ENCODE measurements at regions not wholly inside any gene's neighbourhood (a gene's known extent, or its start where the extent isn't known, plus 50 kb on each side); places are given as distances from the start of the nearest gene placed in this dataset.

GRCh38 chr4:58247792-58248191 is 1137.6 kb upstream of the IGFBP7 start:
- FAIRE-seq (no peak), DNase-seq (ENCODE audit: low spot score in 2 of 2) (no peak)

DNA sequence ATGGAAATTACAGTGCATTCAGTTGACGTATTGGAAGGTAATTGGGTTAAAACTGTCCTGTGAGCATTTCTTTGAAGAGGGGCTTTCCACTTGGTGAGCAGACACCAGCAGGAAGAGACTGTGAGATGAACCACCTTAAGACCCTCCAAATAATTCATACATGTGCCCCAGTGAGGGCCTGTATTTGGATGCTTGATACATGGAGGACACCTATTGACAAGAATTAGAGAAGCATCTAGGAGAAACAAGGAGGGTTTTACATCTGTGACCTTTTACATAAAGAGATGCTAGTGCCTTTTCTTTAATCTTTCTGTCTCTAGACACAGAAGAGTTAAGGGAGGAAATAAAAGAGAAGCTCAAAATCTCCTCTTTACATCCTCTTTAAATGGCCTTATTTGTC is 1115.3 kb upstream of the IGFBP7 start:
- FAIRE-seq (no peak), DNase-seq (ENCODE audit: low spot score in 2 of 2) (no peak)

DNA sequence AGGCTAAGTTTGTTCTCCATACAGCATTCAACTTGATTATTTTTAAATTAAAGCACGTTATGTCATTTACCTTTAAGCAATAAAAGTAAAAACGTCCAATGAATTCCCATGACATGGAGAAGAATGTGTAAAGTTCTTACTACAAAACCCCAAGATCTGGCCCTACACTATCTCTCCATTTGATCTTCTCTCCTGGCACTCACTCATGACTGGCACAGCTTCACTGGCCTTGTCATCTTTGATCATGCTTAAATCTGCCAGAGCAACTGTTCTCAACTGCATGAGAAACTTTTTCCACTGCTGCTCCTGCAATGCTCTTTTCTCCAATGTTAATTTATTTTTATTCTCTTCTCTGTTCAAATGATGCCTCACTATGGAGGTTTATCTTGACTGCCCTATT is 1109.0 kb upstream of the IGFBP7 start:
- DNase-seq (ENCODE audit: low spot score in 2 of 2): no peak
- FAIRE-seq: no peak

DNA sequence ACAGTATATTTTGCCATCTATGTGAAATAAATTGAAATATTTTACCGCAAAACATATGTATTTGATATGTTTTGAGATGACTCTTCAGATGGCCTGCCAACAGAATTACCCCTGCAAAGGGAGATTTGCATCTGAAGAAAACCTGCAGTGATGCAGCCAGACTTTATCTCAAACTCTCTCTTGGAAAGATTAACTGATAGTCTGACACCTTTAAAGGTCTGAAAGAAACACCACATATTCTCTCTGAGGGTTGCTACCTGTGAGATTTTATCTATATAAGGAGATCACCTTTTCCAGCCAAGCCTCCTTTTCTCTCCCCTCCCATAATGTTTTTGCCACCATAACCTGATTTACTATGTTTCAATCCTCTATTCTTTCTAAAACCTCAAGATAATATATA is 1106.3 kb upstream of the IGFBP7 start:
- FAIRE-seq (no peak), DNase-seq (ENCODE audit: low spot score in 2 of 2) (no peak)

DNA sequence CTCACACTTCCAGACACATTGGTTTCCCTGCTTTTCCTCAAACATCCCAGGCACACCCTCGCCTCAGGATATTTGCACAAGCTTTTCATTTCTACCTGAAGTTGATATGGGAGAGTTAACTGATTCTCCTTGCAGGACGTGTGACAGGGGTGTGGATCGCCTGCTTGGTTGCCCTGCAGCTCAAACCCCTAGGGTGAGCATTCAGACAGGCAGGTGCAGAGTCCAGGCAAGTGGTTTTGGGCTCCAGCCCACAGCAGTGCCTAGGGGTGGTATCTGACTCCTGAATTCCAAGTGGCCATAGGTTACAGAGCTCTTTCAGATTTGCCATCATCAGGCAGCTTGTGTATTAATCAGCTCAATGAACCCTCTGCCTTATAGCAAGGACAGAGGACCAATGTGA is 1104.2 kb upstream of the IGFBP7 start:
- DNase-seq (ENCODE audit: low spot score in 2 of 2) (no peak), FAIRE-seq (no peak)

- DNase-seq (ENCODE audit: low spot score in 2 of 2): no peak
- no peak for FAIRE-seq
These were observed 1099.4 kb upstream of the IGFBP7 start for GRCh38 chr4:58209551-58209950.

DNA sequence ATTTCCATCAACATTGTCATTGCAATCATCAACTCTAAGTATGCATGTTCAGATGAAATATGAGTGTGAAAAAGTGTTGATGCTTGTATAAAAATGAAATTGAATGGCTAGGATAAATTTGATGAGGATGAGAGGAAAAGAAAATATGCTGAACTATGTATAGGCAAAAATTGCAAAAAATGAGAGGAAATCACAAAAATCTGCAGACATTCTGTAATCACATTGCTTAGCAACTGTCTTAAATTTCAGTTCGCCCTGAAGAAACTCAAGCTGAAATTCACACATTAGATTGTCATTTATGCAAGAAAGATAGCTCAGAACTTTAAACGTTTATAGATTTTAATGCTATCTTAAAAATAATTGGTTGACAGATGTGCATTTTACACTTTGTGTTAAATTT is 1098.8 kb upstream of the IGFBP7 start:
- DNase-seq (ENCODE audit: low spot score in 2 of 2) (no peak), FAIRE-seq (no peak)

GRCh38 chr4:58205446-58206235 is 1095.5 kb upstream of the IGFBP7 start:
- DNase-seq (ENCODE audit: low spot score in 2 of 2): no peak
- no peak for FAIRE-seq

DNA sequence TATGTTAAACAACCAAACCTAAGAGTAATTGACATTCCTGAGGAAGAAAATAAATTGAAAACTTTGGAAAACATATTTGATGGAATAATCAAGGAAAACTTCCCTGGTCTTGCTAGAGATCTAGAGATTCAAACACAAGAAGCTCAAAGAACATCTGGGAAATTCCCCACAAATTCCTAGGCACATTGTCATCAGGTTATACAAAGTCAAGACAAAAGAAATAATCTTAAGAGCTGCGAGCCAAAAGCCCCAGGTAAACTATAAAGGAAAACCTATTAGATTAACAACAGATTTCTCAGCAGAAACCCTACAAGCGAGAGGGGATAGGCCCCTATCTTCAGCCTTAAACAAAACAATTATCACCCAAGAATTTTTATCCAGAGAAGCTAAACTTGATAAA is 1082.0 kb upstream of the IGFBP7 start:
- FAIRE-seq: no peak

GRCh38 chr4:58191109-58191508 is 1080.9 kb upstream of the IGFBP7 start:
- FAIRE-seq (no peak), DNase-seq (ENCODE audit: low spot score in 2 of 2) (no peak)

More for the DNA sequence above, 1082.0 kb upstream of the IGFBP7 start:
- no peak for DNase-seq (ENCODE audit: low spot score in 2 of 2)

- FAIRE-seq: no peak
- no peak for DNase-seq (ENCODE audit: low spot score in 2 of 2)
These were observed 1078.1 kb upstream of the IGFBP7 start for GRCh38 chr4:58188316-58188715.

DNA sequence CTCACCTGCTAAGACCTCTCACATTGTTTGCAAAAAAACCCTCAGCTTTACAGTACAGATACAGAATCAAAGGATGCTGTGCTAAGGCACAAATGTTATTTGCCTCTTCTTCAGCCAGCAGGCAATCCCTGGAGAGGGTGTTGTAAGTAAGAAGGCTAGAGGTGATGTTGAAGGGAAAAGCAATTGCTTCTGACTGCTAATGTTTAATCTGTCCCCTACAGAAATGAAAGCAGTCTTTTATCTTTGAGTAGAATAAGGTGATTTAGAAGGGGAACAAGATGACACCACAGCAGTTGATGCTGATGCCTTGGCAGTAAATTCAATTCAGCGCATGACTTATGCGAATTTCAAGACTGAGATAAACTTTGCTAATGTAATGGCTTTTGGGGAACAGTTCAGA is 1064.8 kb upstream of the IGFBP7 start:
- FAIRE-seq: no peak

GRCh38 chr4:58166490-58166889 is 1056.3 kb upstream of the IGFBP7 start:
- no peak for DNase-seq (ENCODE audit: low spot score in 2 of 2)
- no peak for FAIRE-seq

More for the DNA sequence above, 1064.8 kb upstream of the IGFBP7 start:
- no peak for DNase-seq (ENCODE audit: low spot score in 2 of 2)

GRCh38 chr4:58163156-58163555 is 1053.0 kb upstream of the IGFBP7 start:
- FAIRE-seq (no peak), DNase-seq (ENCODE audit: low spot score in 2 of 2) (no peak)

- DNase-seq (ENCODE audit: low spot score in 2 of 2): no peak
- no peak for FAIRE-seq
These were observed 1039.4 kb upstream of the IGFBP7 start for GRCh38 chr4:58149404-58150085.

DNA sequence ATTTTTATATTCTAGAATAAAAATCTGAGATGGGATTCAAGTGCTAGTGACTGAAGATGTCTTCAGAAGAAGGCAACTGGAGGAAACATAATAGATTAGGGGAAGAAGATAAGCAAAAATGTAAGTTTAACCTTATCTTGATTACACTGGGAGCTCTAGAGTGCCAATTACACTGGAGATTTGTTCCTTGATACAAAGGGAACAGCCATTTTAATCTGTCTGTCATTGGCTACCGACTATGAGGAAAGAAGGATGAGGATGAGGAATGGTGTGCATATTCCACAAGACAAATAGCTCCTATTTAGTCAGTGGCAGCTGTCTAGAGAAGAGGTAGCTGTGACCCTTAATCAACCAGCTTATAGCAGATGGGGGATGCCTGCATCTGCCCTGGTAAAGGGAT is 1034.5 kb upstream of the IGFBP7 start:
- FAIRE-seq (no peak), DNase-seq (ENCODE audit: low spot score in 2 of 2) (no peak)

DNA sequence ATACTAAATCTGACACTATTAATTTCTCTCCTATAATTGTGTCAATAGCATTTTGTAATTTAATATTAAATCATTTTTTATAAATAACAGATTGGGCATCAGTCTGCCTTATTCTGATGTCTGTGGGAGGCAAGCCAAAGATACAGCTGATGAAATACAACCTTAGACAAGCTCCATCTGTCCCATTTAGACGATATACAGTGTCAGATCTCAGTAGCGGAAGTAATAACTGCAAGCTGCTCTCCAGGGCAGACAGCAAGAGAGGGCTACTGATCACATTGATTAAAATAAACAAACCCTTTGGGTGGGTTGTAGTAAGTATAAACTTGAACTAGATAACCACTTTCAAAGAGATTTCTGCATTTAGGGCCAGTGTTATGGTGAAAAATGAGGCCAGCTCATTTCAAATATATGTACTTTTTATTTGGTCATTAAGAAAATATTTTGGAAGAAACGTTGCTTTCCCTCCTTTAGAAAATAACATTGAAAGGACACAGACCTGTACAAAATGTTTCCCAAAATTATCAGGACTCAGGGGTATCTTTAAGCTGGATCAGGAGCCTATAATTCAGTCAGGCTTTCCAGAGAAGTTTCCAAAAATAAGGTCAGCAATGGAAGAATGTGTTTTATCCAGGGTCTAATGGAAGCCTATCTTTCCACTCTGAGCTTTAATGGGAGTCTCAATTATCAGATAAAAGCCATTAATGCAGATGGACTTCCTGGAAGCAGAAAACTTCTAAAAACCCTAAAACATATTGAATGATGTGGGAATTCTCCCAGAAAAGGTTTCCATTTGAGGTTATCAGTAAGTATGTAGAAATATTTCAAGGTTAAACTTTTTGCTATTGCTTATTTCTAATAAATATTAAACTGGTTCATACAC is 1028.8 kb upstream of the IGFBP7 start:
- no peak for DNase-seq (ENCODE audit: low spot score in 2 of 2)
- FAIRE-seq: no peak

- FAIRE-seq: no peak
- no peak for DNase-seq (ENCODE audit: low spot score in 2 of 2)
These were observed 1026.4 kb upstream of the IGFBP7 start for GRCh38 chr4:58136604-58137003.

GRCh38 chr4:58127680-58128079 is 1017.5 kb upstream of the IGFBP7 start:
- DNase-seq (ENCODE audit: low spot score in 2 of 2): no peak
- FAIRE-seq: no peak

DNA sequence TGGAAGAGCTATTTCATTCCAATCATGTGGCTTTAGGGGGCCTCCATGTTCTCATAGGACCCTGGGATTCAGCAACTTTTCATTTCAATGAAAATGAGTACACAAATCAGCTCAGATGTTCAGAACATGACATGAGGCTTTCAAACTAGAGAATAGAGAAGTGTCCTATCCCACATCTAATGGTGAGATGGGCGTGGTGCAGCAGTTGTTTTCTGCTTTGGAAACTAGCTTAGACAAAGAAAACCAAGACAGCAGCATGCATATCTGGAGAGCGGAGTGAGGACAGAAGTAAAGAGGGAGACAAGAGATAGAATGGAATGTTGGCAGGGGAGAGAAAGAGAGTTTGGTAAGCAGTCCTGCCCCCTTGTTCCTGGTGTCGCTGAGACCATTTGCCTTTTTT is 1009.1 kb upstream of the IGFBP7 start:
- FAIRE-seq (no peak), DNase-seq (ENCODE audit: low spot score in 2 of 2) (no peak)

- no peak for FAIRE-seq
- DNase-seq (ENCODE audit: low spot score in 2 of 2): no peak
These were observed 1002.9 kb upstream of the IGFBP7 start for GRCh38 chr4:58113126-58113525.

Measured in frontal cortex (tissue), 3 donors.